ENCODE measurements at regions not wholly inside any gene's neighbourhood (a gene's known extent, or its start where the extent isn't known, plus 50 kb on each side); places are given as distances from the start of the nearest gene placed in this dataset.

DNA sequence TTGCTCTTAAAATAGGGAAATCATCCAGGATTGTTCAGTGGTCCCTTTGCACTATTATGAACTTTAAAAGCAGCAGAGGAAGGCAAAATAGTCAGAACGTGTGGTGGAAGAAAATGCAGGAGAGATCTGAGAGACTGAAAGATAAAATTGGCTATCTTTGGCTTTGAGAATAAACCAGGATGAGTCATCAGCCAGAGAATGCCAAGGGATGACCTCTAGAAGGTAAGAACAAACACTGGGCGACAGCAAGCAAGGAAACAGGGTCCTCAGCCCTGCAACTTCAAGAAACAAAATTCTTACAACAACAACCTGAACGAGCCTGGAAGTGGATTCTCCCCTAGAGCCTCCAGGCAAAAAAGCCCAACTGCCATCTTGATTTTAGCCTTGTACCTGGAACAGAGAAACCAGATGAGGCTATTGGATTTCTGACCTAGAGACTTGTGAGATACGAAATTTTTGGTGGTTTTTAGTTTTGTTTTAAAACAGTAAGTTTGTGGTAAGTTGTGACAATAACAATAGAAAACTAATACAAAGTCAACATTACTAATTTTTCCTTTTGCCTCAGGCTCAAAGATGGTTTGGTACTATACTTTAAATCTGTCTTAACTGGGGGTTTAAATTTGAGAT, 130.2 kb upstream of the CNTNAP2 start:
- in situ Hi-C loops (cut with MboI; ENCODE audit: low sequenced_read_pairs) (no loop called here), dilution Hi-C loops (cut with HindIII; ENCODE audit: low sequenced_read_pairs, unreplicated experiment) (no loop called here)
- no peaks in the 10 kb centered on the region for H3K9me1 ChIP-seq (ENCODE audit: insufficient read depth, low read length)

More for the DNA sequence above, 130.2 kb upstream of the CNTNAP2 start:
- intact Hi-C loops (cut with micrococcal nuclease) = no loop called here
- Histone ChIP-seq H3K36me3 (ENCODE audit: control insufficient read depth, insufficient read depth, low read length) (no peaks in the 10 kb centered on the region), H2BK120ac (ENCODE audit: low read depth, low read length) (no peak overlapping the region), H3K18ac (ENCODE audit: low read depth, low read length) (no peak overlapping the region), H3K14ac (replicated peaks; ENCODE audit: low read depth, low read length) (no peak overlapping the region), H3K27ac (ENCODE audit: insufficient read depth, low read length) (no peak overlapping the region), H3K4me1 (ENCODE audit: control insufficient read depth, insufficient read depth, low read length) (no peaks in the 10 kb centered on the region), H2BK20ac (ENCODE audit: low read depth, low read length) (no peak overlapping the region), H3K9ac (ENCODE audit: low read depth, low read length) (no peak overlapping the region), H4K20me1 (ENCODE audit: insufficient read depth, low read length) (no peaks in the 10 kb centered on the region), H3K4me3 (ENCODE audit: insufficient read depth, low read depth, low read length) (no peak overlapping the region), H4K8ac (ENCODE audit: low read depth in 2 of 2, low read length in 2 of 2) (no peak overlapping the region), H3K56ac (ENCODE audit: extremely low read depth, insufficient read depth, low read length) (no peak overlapping the region), H2AK9ac (replicated peaks; ENCODE audit: low read depth, low read length, poor library complexity) (no peak overlapping the region), H2BK15ac (ENCODE audit: low read depth, low read length) (no peak overlapping the region), H3K79me1 (ENCODE audit: low read depth in 1 of 2, low read length in 2 of 2) (no peaks in the 10 kb centered on the region), H4K5ac (ENCODE audit: low read depth, low read length) (no peak overlapping the region), H3K4me2 (ENCODE audit: low read depth, low read length) (no peak overlapping the region), H2AK5ac (ENCODE audit: low read depth, low read length) (no peak overlapping the region), H2BK5ac (ENCODE audit: low read depth, low read length, poor library complexity, severe bottlenecking) (no peak overlapping the region), H4K91ac (ENCODE audit: insufficient read depth, low read depth, low read length) (no peak overlapping the region), H3K23ac (ENCODE audit: low read depth, low read length) (no peak overlapping the region), H3K9me3 (ENCODE audit: control insufficient read depth, insufficient read depth, low read length) (peaks cover 3% of the 10 kb centered on the region; the same call in 1 of the 2 replicates), H3K27me3 (ENCODE audit: control insufficient read depth, insufficient read depth, low read length) (no peaks in the 10 kb centered on the region), H2AFZ (replicated peaks; ENCODE audit: low read length, poor library complexity) (no peak overlapping the region), H3K4ac (ENCODE audit: low read depth, low read length) (no peak overlapping the region)
- ChIA-PET POLR2A (ENCODE audit: unreplicated experiment) (no interaction called here), CTCF (no interaction called here)
- no TSS peak for BruUV-seq (replicated peaks)
- TF ChIP-seq MAZ (IDR thresholded peaks at IDR 0.05; ENCODE audit: borderline replicate concordance, low read depth, low read length) = no peak
- TF ChIP-seq RCOR1 (IDR thresholded peaks at IDR 0.05; ENCODE audit: insufficient replicate concordance, low read length) = no peak
- no peak for TF ChIP-seq NFE2L2 (IDR thresholded peaks at IDR 0.05; ENCODE audit: low read depth, low read length)
- no peak for TF ChIP-seq CEBPB (IDR thresholded peaks at IDR 0.05; ENCODE audit: low read depth, low read length)
- no peak for TF ChIP-seq MXI1 (IDR thresholded peaks at IDR 0.05; ENCODE audit: borderline replicate concordance, low read depth, low read length)
- TF ChIP-seq SMC3 (IDR thresholded peaks at IDR 0.05; ENCODE audit: low read depth, low read length) = no peak
- TF ChIP-seq, protein P1, sequence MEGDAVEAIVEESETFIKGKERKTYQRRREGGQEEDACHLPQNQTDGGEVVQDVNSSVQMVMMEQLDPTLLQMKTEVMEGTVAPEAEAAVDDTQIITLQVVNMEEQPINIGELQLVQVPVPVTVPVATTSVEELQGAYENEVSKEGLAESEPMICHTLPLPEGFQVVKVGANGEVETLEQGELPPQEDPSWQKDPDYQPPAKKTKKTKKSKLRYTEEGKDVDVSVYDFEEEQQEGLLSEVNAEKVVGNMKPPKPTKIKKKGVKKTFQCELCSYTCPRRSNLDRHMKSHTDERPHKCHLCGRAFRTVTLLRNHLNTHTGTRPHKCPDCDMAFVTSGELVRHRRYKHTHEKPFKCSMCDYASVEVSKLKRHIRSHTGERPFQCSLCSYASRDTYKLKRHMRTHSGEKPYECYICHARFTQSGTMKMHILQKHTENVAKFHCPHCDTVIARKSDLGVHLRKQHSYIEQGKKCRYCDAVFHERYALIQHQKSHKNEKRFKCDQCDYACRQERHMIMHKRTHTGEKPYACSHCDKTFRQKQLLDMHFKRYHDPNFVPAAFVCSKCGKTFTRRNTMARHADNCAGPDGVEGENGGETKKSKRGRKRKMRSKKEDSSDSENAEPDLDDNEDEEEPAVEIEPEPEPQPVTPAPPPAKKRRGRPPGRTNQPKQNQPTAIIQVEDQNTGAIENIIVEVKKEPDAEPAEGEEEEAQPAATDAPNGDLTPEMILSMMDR (conservative IDR thresholded peaks at IDR 0.05; ENCODE audit: low read depth, low read length) = no peak
- TF ChIP-seq, protein P2, sequence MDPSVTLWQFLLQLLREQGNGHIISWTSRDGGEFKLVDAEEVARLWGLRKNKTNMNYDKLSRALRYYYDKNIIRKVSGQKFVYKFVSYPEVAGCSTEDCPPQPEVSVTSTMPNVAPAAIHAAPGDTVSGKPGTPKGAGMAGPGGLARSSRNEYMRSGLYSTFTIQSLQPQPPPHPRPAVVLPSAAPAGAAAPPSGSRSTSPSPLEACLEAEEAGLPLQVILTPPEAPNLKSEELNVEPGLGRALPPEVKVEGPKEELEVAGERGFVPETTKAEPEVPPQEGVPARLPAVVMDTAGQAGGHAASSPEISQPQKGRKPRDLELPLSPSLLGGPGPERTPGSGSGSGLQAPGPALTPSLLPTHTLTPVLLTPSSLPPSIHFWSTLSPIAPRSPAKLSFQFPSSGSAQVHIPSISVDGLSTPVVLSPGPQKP (IDR thresholded peaks at IDR 0.05; ENCODE audit: borderline replicate concordance, low read depth, low read length) = no peak
- TF ChIP-seq MAFK (IDR thresholded peaks at IDR 0.05; ENCODE audit: low read depth, low read length) = no peak
- TF ChIP-seq RFX5 (IDR thresholded peaks at IDR 0.05; ENCODE audit: low read depth, low read length) = no peak
- no peak for TF ChIP-seq RAD21 (IDR thresholded peaks at IDR 0.05; ENCODE audit: low read length)
- TF ChIP-seq FOS (IDR thresholded peaks at IDR 0.05; ENCODE audit: low read depth, low read length) = no peak
- TF ChIP-seq POLR2A (IDR thresholded peaks at IDR 0.05; ENCODE audit: low read depth, low read length) = no peak
- DNase-seq = no peak
- ATAC-seq (ENCODE audit: low read depth) = no peak
- WGBS, 2 experiments (ENCODE audit: extremely low coverage in 2 of 2, insufficient read length in 1 of 2) = 63% methylated on average over 1 of the region's 4 CpGs; no CpG with 5 or more reads in 1 of the 2 experiments

Data from IMR-90 (cell line).